HCT116 (cell line): ENCODE measurements at regions not wholly inside any gene's neighbourhood (a gene's known extent, or its start where the extent isn't known, plus 50 kb on each side); places are given as distances from the start of the nearest gene placed in this dataset.

Experiments used
- ATF3 ChIP-seq: IDR thresholded peaks from 2 replicates; pipeline ENCODE4 v1.6.1; 2012
- CEBPB ChIP-seq: IDR thresholded peaks from 2 replicates; pipeline ENCODE4 v1.6.1; 2012; ENCODE audit warnings: low read depth
- CTCF ChIP-seq, 3 experiments: fragments of 200-600 bp in 1 of 3; sonication (generic) in 1 of 3; IDR thresholded peaks in 2 of 3; conservative IDR thresholded peaks in 1 of 3; 2 replicates each; pipeline ENCODE4 v1.5.1; 2012 to 2017; ENCODE audit warnings: low read depth in 2 of 3, low read length in 2 of 3, antibody characterized with exemption in 1 of 3, borderline replicate concordance in 1 of 3, control low read depth in 1 of 3, mild to moderate bottlenecking in 1 of 3, mixed read lengths in 1 of 3, mixed run types in 1 of 3, moderate library complexity in 1 of 3; ENCODE audit not compliant: insufficient read depth in 1 of 3
- EZH2 ChIP-seq: fragments of 200-600 bp; sonication (generic); IDR thresholded peaks from 2 replicates; pipeline ENCODE4 v1.6.1; 2017; ENCODE audit warnings: antibody characterized with exemption, mixed run types
- EZH2phosphoT487 ChIP-seq: fragments of 200-600 bp; IDR thresholded peaks from 2 replicates; pipeline ENCODE4 v1.6.1; 2018; ENCODE audit warnings: antibody characterized with exemption, borderline replicate concordance
- MAX ChIP-seq: IDR thresholded peaks from 2 replicates; pipeline ENCODE4 v1.6.1; 2012
- POLR2AphosphoS5 ChIP-seq: IDR thresholded peaks from 2 replicates; pipeline ENCODE4 v1.6.1; 2011; ENCODE audit warnings: mild to moderate bottlenecking, low read depth, low read length, moderate library complexity
- SRF ChIP-seq: IDR thresholded peaks from 2 replicates; pipeline ENCODE4 v1.6.1; 2012; ENCODE audit warnings: low read depth
- ZBTB33 ChIP-seq: IDR thresholded peaks from 2 replicates; pipeline ENCODE4 v1.6.1; 2011; ENCODE audit warnings: mild to moderate bottlenecking, low read length, moderate library complexity; ENCODE audit not compliant: insufficient replicate concordance; ENCODE audit errors: extremely low read depth
- ZNF274 ChIP-seq: fragments of 200-500 bp; sonication (Bioruptor generic); IDR thresholded peaks from 2 replicates; pipeline ENCODE4 v1.6.1; 2014; ENCODE audit warnings: mild to moderate bottlenecking, low read depth, low read length, inconsistent platforms

GRCh38 chr16:58882292-58882691 is 148.2 kb upstream of the GOT2 start:
- TF ChIP-seq POLR2AphosphoS5 (no peak), CEBPB (no peak), MAX (no peak), ZNF274 (no peak), ATF3 (no peak), ZBTB33 (no peak), CTCF (IDR thresholded peaks at IDR 0.05 in 2 of 3, conservative IDR thresholded peaks at IDR 0.05 in 1 of 3; ENCODE audit: borderline replicate concordance in 1 of 3, insufficient read depth in 1 of 3, low read depth in 2 of 3, low read length in 2 of 3) (no peak), EZH2phosphoT487 (no peak), SRF (no peak), EZH2 (no peak)
